ENCODE measurements at regions not wholly inside any gene's neighbourhood (a gene's known extent, or its start where the extent isn't known, plus 50 kb on each side); places are given as distances from the start of the nearest gene placed in this dataset.

- Histone ChIP-seq H3K9me3 (replicated peaks; ENCODE audit: control insufficient read depth, insufficient read depth, low read depth, low read length) (no peaks in the 10 kb centered on the region), H3K27me3 (ENCODE audit: control insufficient read depth in 2 of 2, insufficient read depth in 2 of 2, low read length in 2 of 2) (peaks cover 0 to 6% of the 10 kb centered on the region in 2 experiments; a peak in 3 of 5 replicates), H3K9ac (ENCODE audit: insufficient read depth in 1 of 2, low read depth in 2 of 2, low read length in 2 of 2) (no peak overlapping the region), H3K4me2 (ENCODE audit: insufficient read depth, low read length) (no peak overlapping the region), H3K79me2 (ENCODE audit: control insufficient read depth, insufficient read depth, low read length) (no peaks in the 10 kb centered on the region), H3K9me1 (ENCODE audit: control insufficient read depth, insufficient read depth, low read length) (no peaks in the 10 kb centered on the region), H3K27ac (ENCODE audit: extremely low read depth, low read depth, low read length) (no peak overlapping the region), H3K4me1 (replicated peaks in 1 of 2; ENCODE audit: control insufficient read depth in 2 of 2, insufficient read depth in 2 of 2, low read length in 2 of 2) (no peaks in the 10 kb centered on the region), H2AFZ (ENCODE audit: low read depth, low read length) (no peak overlapping the region), H4K20me1 (replicated peaks; ENCODE audit: control insufficient read depth, insufficient read depth, low read length) (no peaks in the 10 kb centered on the region), H3K36me3 (ENCODE audit: control insufficient read depth, insufficient read depth, low read length) (no peaks in the 10 kb centered on the region), H3K4me3 (no peak overlapping the region)
- no peak for TF ChIP-seq HDAC1 (IDR thresholded peaks at IDR 0.05)
- no peak for TF ChIP-seq BCOR (IDR thresholded peaks at IDR 0.05)
- no peak for TF ChIP-seq CTCF (IDR thresholded peaks at IDR 0.05 in 2 of 3, conservative IDR thresholded peaks at IDR 0.05 in 1 of 3; ENCODE audit: insufficient read depth in 2 of 3, low read depth in 1 of 3, low read length in 3 of 3)
- TF ChIP-seq MEF2D (tag; conservative IDR thresholded peaks at IDR 0.05; ENCODE audit: low read depth), result no peak
- no peak for TF ChIP-seq PHF20 (IDR thresholded peaks at IDR 0.05; ENCODE audit: partially characterized antibody)
- TF ChIP-seq GABPA (tag; conservative IDR thresholded peaks at IDR 0.05; ENCODE audit: low read depth), result no peak
- no peak for TF ChIP-seq BMI1 (IDR thresholded peaks at IDR 0.05; ENCODE audit: low read length)
- TF ChIP-seq SMC3 (conservative IDR thresholded peaks at IDR 0.05; ENCODE audit: insufficient read depth, low read depth, low read length), result no peak
- no peak for FAIRE-seq
- intact Hi-C loops (cut with micrococcal nuclease) (loop anchor here (10.0 kb wide), 1 partner anchor 124 kb away; no protein-coding TSS in a partner anchor), in situ Hi-C loops (cut with MboI) (no loop called here)
- ChIA-PET POLR2A (no interaction called here), CTCF (ENCODE audit: low intra/inter-chr PET ratio) (no interaction called here)
- no peak for ATAC-seq
- WGBS (ENCODE audit: insufficient coverage, low coverage, missing lambda C conversion rate), result 6% methylated on average over 1 of the region's 1 CpG
- no peak for DNase-seq (ENCODE audit: extremely low read depth in 1 of 4, low spot score in 3 of 4)
- no TSS peak for BruUV-seq (replicated peaks)
Observed at GRCh38 chr12:115790526-115790925, 487.0 kb downstream of the MED13L start.

Data from K562 (cell line).